GM18861 (cell line): ENCODE measurements at regions not wholly inside any gene's neighbourhood (a gene's known extent, or its start where the extent isn't known, plus 50 kb on each side); places are given as distances from the start of the nearest gene placed in this dataset.

Source experiments
- ATAC-seq: cut with Tn5 transposase; IDR thresholded peaks from one replicate; pipeline ENCODE4 v1.9.1; 2021; ENCODE audit not compliant: unreplicated experiment

GRCh38 chr16:73206151-73206707 lies 158.3 kb upstream of the ZFHX3 start:
- ATAC-seq: no peak

GRCh38 chr16:73205153-73205886 lies 157.4 kb upstream of the ZFHX3 start:
- ATAC-seq: no peak

DNA sequence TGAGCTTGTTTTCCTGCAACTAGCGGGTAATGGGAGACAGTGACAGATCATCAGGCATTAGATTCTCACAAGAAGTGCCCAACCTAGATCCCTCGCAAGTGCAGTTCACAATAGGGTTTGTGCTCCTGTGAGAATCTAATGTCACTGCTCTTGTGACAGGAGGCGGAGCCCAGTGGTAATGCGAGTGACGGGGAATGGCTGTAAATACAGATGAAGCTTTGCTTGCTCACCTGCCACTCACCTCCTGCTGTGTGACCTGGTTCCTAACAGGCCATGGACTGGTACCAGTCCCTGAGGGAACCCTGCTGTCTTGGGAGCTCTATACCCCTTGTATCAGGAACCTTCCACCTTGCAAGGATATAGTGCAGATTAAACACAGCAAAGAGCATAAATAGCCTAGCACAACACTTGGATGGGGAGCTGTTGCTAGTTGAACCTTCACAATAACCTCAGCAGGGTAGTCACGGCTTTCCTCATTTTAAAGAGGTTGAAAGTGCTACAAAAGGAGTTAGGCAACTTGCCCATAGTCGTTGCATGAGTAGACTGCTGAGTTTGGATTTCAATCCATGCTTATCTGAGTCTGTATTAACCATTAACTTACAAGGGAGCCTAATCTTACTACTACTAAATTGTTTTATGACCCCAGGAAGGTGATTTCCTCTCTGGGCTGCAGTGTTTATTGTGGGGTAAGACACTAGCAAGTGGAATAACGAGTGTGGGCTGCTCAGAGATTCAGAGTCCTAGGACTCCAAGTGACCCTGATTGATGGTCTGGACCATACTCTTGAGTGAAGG lies 156.6 kb upstream of the ZFHX3 start:
- no peak for ATAC-seq

- no peak for ATAC-seq
Observed at GRCh38 chr16:73202161-73202729, 154.3 kb upstream of the ZFHX3 start.

GRCh38 chr16:73199214-73199613 lies 151.3 kb upstream of the ZFHX3 start:
- ATAC-seq: no peak

DNA sequence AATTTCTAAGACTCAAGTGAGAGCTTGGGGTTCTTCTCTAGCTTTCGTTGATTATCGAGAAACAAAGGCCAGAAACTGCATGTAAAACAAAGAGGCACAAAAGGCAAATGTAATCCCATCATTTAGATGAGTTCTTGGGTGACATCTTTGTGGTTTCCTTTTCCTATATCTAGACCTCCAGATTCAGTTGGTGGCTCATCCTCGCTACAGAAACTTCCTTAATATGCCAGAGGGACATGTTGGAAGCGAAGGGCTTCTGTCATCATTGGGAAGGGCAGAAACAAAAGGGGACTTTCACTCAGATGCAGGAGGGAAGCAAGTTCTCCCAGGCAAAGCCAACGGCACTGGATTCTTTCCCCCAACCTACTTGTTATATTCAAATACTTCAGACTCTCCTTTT lies 150.6 kb upstream of the ZFHX3 start:
- ATAC-seq: no peak

DNA sequence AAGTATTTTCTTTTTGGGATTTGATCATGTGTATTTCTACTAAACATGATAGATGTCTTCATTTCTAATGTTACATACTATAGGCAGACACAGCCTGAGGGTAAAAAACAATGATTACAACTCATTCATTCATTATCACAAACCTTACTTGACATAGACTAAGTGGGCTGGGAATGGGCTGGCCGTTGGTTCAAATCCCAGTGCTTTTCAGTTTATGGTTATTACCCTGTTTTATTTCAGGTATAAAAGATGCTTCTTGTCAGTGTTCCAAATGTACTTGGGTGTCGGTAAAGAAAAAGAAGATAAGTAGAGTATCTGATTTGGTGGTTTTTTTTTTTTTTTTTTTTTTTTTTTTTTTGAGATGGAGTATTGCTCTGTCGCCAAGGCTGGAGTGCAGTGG lies 149.7 kb upstream of the ZFHX3 start:
- no peak for ATAC-seq

GRCh38 chr16:73196670-73197069 lies 148.7 kb upstream of the ZFHX3 start:
- no peak for ATAC-seq

DNA sequence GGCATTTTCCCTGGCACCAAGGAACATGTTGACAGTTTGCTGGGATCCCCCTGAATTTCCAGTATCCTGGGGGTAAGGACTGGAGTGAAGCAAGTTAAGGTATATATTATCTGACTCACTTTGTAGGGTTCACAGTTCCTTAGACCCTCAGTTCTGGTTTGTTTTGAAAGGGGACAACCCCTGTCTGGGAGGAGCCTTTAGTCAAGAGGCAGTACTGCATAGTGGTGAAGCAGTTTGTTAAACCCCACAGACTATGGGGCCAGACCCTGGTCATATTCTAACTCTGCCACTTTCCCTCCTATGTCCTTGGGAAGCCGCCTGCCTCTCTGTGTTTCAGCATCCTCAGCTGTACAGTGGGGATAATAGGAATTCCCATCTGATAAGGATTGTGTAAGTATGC lies 145.5 kb upstream of the ZFHX3 start:
- no peak for ATAC-seq

- ATAC-seq: no peak
Observed at GRCh38 chr16:73192232-73192894, 144.4 kb upstream of the ZFHX3 start.

DNA sequence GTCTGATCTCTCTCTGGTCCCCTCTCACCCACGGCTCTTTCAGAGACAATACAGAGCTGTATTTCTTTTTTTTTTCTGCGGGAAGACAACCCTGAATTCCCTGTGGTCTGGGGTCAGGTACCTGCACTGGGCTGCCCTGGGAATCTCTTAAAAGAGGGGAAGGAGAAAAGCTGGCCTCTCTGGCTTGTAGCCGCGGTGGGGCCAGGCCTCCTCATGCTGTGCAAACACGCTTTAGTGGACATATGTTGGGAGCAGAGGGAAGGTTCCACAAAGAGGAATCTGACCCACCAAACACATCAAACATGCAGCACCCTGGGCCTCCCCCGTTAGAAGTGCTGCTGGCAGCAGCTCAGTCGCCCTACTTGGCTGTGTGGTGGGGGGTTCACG lies 143.7 kb upstream of the ZFHX3 start:
- no peak for ATAC-seq

DNA sequence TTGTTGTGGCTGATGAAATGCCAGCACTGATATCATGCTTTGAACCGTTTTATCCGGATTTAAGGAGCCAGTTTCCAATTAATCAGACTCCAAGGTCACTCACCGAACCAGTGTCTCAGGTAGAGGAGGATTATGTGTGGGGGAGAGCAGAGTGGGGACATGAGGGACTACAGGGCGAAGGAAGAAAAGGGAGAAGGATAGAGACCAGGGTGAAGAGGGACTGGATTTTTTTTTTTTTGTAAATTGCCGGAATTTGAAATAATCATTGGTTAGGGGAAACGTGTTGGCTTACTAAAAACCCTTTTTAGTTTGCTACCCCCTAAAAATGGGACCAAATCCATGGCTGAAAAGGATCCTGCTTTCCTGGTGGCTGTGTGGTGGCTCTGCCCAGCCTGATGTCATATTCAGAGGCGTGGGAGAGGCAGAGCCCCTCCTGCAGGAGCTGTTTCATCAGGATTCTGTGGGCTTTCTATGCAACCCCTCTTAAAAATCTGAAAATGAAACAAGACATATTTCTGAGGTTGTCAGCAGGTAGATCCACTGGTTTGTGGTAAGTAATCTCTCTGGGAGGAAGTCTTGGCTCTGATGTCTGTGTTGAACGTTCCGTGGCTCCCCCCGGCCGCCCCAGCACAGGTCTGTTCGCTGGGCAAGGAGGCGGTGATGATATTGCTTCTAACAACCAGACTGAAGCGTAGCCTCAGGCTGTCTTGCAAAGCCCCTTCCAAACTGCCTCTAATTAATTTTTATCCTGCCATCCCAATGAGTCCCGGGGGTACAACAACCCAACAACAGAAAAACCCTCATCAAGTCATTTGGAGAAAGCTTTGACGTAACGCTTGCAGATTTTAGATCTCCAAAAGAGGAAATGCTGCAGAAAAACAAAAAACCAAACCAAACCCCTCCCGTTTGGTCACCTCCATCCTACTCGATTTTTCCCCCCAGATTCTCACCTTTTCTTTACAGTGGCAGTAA lies 143.0 kb upstream of the ZFHX3 start:
- ATAC-seq: no peak

DNA sequence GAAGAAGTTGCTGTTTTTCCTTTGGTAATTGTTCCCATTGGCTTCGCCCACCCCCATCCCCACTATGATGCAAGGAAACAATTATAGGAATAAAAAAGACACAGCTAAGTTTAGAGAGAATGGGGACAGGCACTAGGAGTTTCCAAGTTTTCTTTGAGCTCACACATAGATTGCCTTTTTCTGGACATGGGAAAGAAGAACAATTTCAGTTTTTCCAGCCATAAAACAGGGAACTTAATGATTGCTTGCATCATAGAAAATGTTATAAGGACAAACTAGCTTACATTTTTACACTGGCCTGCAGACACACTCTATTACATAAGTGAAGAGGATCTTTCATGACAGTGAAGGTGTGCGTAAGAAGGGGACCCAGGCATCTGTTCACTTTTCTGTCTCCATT lies 142.3 kb upstream of the ZFHX3 start:
- no peak for ATAC-seq

- no peak for ATAC-seq
Observed at GRCh38 chr16:73189136-73189535, 141.2 kb upstream of the ZFHX3 start.

- ATAC-seq: no peak
Observed at GRCh38 chr16:73186752-73187601, 139.0 kb upstream of the ZFHX3 start.

GRCh38 chr16:73185737-73186136 lies 137.8 kb upstream of the ZFHX3 start:
- no peak for ATAC-seq

GRCh38 chr16:73183611-73184092 lies 135.7 kb upstream of the ZFHX3 start:
- no peak for ATAC-seq

DNA sequence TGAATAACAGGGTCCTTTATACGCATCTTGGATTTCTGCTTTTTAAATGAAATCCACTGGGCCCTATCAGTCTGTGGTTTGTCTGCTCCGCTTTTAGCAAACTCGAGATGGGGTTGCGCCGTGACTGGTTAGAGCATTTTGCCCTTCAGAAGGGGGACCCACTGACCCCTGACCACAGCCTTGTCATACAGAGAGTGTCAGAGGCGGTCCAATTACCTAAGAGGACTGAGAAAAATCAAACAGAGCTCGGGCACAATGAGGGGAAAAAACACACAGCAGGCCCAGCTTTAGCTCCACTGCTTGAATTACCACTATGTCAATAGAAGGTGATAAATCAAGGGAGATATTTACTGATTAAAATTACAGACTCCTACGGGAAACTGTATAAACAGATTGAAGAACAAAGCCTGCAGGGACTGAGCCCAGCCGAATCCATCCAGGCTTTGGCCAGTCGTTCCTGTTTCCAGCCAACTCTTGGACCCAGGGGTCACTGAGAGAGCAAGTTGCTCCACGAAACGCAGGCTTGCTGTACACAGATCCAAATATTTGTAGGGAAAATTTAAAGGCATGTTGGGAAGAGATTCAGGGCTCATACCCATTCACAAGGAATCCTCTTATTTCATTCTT lies 131.9 kb upstream of the ZFHX3 start:
- no peak for ATAC-seq
